ENCODE measurements at regions not wholly inside any gene's neighbourhood (a gene's known extent, or its start where the extent isn't known, plus 50 kb on each side); places are given as distances from the start of the nearest gene placed in this dataset.

DNA sequence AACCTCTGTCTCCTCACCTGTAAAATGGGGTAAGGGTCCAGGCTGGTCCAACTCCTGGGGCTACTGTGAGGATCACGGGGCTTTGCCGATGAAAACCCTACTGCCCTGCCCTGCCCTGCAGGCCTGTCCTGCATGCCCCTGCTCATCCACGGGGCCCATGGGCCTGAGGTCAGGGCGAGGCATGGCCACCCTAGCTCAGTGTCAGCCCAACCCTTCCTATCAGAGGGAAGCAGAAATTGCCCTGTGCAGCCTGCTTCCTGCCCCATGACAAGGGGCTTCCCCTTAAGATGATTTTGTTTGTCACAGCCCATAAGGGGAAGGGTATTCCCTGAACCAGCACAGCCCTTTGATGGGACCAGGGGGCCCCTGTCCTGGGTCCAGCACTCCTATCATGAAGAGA lies 353.6 kb upstream of the ID2 start:
- no peak for TF ChIP-seq POLR2A (IDR thresholded peaks at IDR 0.05)
- TF ChIP-seq, protein P1, sequence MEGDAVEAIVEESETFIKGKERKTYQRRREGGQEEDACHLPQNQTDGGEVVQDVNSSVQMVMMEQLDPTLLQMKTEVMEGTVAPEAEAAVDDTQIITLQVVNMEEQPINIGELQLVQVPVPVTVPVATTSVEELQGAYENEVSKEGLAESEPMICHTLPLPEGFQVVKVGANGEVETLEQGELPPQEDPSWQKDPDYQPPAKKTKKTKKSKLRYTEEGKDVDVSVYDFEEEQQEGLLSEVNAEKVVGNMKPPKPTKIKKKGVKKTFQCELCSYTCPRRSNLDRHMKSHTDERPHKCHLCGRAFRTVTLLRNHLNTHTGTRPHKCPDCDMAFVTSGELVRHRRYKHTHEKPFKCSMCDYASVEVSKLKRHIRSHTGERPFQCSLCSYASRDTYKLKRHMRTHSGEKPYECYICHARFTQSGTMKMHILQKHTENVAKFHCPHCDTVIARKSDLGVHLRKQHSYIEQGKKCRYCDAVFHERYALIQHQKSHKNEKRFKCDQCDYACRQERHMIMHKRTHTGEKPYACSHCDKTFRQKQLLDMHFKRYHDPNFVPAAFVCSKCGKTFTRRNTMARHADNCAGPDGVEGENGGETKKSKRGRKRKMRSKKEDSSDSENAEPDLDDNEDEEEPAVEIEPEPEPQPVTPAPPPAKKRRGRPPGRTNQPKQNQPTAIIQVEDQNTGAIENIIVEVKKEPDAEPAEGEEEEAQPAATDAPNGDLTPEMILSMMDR (IDR thresholded peaks at IDR 0.05), result no peak

Measured in adrenal gland (tissue), 5 donors.